ENCODE measurements at regions not wholly inside any gene's neighbourhood (a gene's known extent, or its start where the extent isn't known, plus 50 kb on each side); places are given as distances from the start of the nearest gene placed in this dataset.

- no peak overlapping the region for H4K91ac ChIP-seq (ENCODE audit: insufficient read length, low read depth, low read length)
- H3K18ac ChIP-seq (ENCODE audit: insufficient read length, low read depth, low read length): no peak overlapping the region
- no peak overlapping the region for H3K56ac ChIP-seq (ENCODE audit: insufficient read length, low read depth, low read length)
- WGBS (ENCODE audit: extremely low coverage, insufficient read length, low lambda C conversion rate): 100% methylated on average over 1 of the region's 3 CpGs
- H3K4me2 ChIP-seq (ENCODE audit: insufficient read depth, insufficient read length, low read length): no peak overlapping the region
- H2AK5ac ChIP-seq (ENCODE audit: insufficient read length, low read length): no peak overlapping the region
- TF ChIP-seq, protein P1, sequence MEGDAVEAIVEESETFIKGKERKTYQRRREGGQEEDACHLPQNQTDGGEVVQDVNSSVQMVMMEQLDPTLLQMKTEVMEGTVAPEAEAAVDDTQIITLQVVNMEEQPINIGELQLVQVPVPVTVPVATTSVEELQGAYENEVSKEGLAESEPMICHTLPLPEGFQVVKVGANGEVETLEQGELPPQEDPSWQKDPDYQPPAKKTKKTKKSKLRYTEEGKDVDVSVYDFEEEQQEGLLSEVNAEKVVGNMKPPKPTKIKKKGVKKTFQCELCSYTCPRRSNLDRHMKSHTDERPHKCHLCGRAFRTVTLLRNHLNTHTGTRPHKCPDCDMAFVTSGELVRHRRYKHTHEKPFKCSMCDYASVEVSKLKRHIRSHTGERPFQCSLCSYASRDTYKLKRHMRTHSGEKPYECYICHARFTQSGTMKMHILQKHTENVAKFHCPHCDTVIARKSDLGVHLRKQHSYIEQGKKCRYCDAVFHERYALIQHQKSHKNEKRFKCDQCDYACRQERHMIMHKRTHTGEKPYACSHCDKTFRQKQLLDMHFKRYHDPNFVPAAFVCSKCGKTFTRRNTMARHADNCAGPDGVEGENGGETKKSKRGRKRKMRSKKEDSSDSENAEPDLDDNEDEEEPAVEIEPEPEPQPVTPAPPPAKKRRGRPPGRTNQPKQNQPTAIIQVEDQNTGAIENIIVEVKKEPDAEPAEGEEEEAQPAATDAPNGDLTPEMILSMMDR (conservative IDR thresholded peaks at IDR 0.05): no peak
- H2BK120ac ChIP-seq (ENCODE audit: low read depth, low read length, poor library complexity, severe bottlenecking): no peak overlapping the region
- H3K4me1 ChIP-seq (ENCODE audit: insufficient read depth, low read length): no peaks in the 10 kb centered on the region
- no peak overlapping the region for H3K23ac ChIP-seq (ENCODE audit: insufficient read length, low read depth, low read length)
- H3K27ac Mint-ChIP-seq: no peak overlapping the region
- H2BK20ac ChIP-seq (ENCODE audit: low read depth, low read length, poor library complexity, severe bottlenecking): no peak overlapping the region
- H3K36me3 Mint-ChIP-seq (ENCODE audit: insufficient read depth in 1 of 3, low read depth in 3 of 3): no peaks in the 10 kb centered on the region
- H3K14ac ChIP-seq (ENCODE audit: insufficient read depth, low read length): no peak overlapping the region
- H3T11ph ChIP-seq (ENCODE audit: low read length): no peak overlapping the region
- H3K27me3 ChIP-seq (ENCODE audit: insufficient read depth, low read length): no peaks in the 10 kb centered on the region
- no peak overlapping the region for H2BK12ac ChIP-seq (ENCODE audit: insufficient read length, low read depth, low read length)
- no peaks in the 10 kb centered on the region for H3K9me3 ChIP-seq (ENCODE audit: control insufficient read depth, low read depth, low read length)
- no peak overlapping the region for H3K4me3 Mint-ChIP-seq
- H3K9ac ChIP-seq (ENCODE audit: extremely low read depth, insufficient read length, low read length): no peak overlapping the region
- no peak overlapping the region for H2BK5ac ChIP-seq (ENCODE audit: insufficient read length, low read length)
- H3K4ac ChIP-seq (ENCODE audit: low read depth, low read length): no peak overlapping the region
- no peaks in the 10 kb centered on the region for H3K79me2 ChIP-seq (ENCODE audit: insufficient read depth, low read length)
- H4K8ac ChIP-seq (replicated peaks; ENCODE audit: insufficient read length, low read depth, low read length): no peak overlapping the region
- H3K4me1 Mint-ChIP-seq: peaks cover 5 to 12% of the 10 kb centered on the region in 2 experiments; a peak in 3 of 4 replicates
- no peaks in the 10 kb centered on the region for H3K79me1 ChIP-seq (ENCODE audit: insufficient read depth, low read depth, low read length, poor library complexity, severe bottlenecking)
- H3K27me3 Mint-ChIP-seq (ENCODE audit: low read depth): no peaks in the 10 kb centered on the region
- H3K9me3 Mint-ChIP-seq: no peaks in the 10 kb centered on the region
- no peak overlapping the region for H4K5ac ChIP-seq (ENCODE audit: insufficient read length, low read depth, low read length)
- no peak overlapping the region for H2AFZ ChIP-seq (ENCODE audit: low read length)
- no peak overlapping the region for H3K27ac ChIP-seq (ENCODE audit: insufficient read length, low read depth, low read length)
- no peaks in the 10 kb centered on the region for H3K23me2 ChIP-seq (ENCODE audit: insufficient read length, low read depth, low read length, poor library complexity, severe bottlenecking)
- no peak for DNase-seq
- no peak overlapping the region for H2BK15ac ChIP-seq (ENCODE audit: low read depth, low read length)
- no peaks in the 10 kb centered on the region for H4K20me1 ChIP-seq (ENCODE audit: control insufficient read depth, insufficient read depth, insufficient read length)
These were observed 317.2 kb downstream of the PHF14 start for GRCh38 chr7:11290863-11291262.
